ENCODE measurements at regions not wholly inside any gene's neighbourhood (a gene's known extent, or its start where the extent isn't known, plus 50 kb on each side); places are given as distances from the start of the nearest gene placed in this dataset.
"Not testable (repeated sequence)": the region's sequence is repeated elsewhere in the genome, so short reads cannot be mapped to it uniquely, and the experiment has no call there.

DNA sequence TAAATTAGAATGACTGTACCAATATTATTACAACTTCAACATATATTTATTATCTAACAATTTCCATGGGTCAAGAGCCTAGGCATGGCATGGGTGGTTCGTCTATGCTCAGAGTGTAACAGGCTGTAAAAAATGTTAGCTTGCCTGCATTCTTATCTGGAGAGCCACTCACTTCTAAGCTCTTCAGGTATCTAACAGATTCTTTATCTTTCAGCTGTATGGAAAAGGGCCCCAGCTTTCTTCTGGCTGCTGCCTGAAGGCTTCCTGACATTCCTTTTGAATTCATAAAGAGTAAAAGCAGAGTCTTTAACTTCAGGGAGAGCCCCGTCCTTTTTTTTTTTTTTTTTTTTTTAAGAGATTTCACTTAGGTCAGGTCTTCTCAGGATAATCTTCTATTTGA, 648.8 kb downstream of the NXPH1 start:
- DNase-seq, result no peak

DNA sequence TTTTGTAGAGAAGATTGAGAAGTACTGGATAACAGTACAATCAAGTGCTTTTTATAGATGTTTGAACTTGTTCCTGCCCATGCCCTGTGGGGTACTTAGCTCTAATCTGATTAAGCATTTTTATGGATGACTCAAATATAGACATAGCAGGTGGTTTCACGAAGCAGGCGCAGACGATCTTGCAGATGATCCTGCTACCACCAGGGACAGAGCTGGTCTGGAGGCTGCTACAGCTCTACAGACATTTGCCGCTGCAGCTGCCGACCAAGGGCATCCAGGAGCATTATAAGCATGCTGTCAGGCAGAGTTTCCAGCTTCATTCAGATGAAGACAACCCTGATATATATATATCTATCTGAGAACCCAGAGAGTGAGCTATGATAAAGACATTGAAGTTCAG, 650.4 kb downstream of the NXPH1 start:
- DNase-seq, result no peak

DNA sequence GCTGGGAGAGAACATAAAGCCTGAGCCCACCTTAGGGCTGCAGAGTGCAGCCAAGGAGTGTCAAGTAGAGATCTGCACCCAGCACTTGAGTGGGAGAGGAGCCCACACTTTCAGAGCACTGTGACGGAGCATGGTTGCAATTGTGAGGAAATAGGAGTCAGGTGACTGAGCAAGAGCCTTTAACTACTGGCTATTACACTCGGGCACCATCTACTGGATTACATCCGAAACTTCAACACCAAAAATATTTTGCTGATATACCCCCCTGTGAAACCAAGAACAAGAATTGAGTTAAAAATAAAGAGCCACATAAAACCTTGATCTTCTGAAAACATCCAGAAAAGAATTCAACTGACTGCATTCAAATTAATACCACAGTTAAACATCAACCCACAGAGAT, 657.9 kb downstream of the NXPH1 start:
- DNase-seq, result no peak

DNA sequence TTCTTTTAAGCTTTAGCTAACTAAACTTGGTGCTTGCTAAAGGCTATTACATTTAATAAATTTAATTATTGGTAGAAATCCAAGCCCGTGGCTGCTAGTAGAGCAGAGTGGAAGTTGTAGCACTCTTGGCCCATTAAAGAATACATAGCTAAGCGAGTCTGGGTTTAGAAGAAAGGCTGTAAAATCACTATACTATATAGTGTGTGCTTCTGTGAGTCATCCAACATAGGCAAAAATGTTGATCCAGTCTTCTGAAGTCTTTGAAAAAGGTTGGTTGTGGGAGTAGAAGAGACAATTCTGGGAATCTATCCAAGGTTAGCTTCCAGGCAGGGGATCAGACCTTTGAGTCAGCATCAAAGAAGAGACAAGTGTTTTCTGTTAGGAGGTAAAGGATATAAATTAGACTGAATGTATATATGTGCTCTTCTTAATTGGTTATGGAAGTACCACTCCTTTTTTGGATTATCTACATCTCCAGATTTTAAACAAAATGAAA, 664.2 kb downstream of the NXPH1 start:
- DNase-seq, result no peak

DNA sequence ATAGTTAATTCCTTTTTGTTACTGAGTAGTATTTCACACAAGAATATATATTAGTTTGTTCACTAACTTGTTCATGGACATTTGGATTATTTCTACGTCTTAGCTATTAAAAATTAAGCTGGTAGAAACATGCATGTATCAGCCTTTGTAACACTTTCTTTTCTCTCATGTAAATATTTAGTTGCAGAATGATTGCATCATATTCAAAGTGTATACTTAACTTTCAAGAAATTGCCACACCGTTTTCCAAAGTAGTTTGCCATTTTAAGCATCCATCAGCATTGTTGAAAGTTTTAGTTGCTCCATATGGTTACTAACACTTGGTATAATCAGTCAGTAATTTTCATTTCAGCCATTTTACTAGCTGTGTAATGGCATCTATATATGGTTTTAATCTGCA, 666.9 kb downstream of the NXPH1 start:
- no peak for DNase-seq

DNA sequence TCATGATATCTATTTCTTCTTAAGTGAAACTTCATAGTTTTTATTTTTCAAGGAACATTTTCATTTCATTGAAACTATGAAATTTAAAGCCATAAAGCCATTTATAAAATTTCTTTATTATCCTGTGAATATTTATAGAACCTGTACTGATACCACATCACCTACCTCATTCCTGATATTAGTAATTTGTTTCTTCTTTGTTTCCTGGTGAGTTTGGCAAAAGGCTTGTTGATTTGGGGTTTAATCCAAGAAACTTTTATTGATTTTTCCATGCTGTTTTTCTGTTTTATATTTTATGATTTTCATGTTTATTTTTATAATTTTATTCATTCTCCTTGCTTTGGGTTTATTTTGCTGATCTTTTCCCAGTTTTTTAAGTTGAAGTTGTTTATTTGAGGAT, 669.4 kb downstream of the NXPH1 start:
- no peak for DNase-seq

- no peak for DNase-seq
Measured at GRCh38 chr7:9106747-9107146, 673.3 kb downstream of the NXPH1 start.

GRCh38 chr7:9120331-9120730, 686.9 kb downstream of the NXPH1 start:
- no peak for DNase-seq

- DNase-seq, result no peak
Measured at GRCh38 chr7:9124320-9124719, 690.9 kb downstream of the NXPH1 start.

GRCh38 chr7:9125246-9125645, 691.8 kb downstream of the NXPH1 start:
- no peak for DNase-seq

DNA sequence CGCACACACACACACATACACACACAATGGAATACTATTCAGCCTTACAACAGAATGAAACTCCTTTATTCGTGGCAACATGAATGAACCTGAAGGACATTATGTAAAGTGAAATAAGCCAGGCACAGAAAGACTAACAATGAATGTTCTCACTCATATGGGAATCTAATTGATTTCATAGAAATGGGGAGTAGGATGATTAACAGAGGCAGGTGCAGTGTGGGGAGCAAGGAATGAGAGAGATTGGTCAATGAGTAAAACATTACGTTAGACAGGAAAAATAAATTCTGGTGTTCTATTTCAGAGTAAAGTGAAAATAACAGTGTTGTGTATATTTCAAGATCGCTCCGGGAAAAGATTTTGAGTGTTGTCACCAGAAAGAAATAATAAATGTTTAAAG, 694.5 kb downstream of the NXPH1 start:
- DNase-seq, result no peak

DNA sequence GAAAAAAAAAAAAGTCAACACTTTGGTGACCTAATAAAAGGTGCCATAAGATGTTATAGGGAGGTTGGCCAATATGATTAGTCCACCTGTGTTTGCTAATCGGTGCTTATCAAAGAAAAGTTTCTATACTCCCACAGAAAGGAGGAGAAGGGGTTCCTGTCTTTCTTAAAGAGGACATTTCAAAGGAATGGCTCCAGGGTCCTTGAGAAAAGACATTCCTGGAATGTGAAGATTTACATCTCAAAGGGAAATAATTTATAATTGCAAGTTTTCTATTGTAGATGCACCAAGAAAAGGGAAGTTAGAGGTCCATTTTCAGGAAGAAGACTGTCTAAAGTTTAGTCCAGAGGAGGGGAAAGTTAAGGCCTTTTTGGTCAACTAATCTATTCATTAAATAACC, 715.3 kb downstream of the NXPH1 start:
- DNase-seq, result no peak

- no peak for DNase-seq
Measured at GRCh38 chr7:9149499-9150082, 716.2 kb downstream of the NXPH1 start.

DNA sequence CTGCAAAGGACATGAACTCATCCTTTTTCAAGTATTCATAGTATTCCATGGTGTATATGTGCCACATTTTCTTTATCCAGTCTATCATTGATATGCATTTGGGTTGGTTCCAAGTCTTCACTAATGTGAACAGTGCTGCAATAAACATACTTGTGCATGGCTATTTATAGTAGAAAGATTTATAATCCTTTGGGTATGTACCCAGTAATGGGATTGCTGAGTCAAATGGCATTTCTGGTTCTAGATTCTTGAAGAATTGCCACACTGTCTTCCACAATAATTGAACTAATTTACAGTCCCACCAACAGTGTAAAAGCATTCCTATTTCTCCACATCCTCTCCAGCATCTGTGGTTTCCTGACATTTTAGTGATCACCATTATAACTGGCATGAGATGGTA, 730.3 kb downstream of the NXPH1 start:
- DNase-seq, result not testable (repeated sequence)

DNA sequence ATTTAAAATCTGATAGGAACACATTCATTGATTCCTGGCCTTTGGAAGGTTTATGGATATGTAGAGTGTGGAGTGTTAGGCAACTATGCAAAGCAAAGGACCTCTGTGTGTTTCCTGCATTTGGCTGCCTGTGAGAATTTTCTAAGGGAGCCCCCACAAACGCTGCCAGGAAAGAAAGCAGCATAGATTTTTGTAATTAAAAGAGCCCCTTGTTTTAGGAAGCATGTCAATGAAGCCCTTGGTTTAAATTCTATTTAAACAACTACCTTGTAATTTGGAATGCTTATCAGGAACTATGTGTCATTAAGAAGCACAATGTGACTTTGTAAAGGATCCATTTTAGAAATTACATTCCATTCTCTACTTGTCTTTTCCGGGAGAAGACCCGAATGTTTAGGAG, 742.5 kb downstream of the NXPH1 start:
- no peak for DNase-seq

GRCh38 chr7:9181356-9181755, 747.9 kb downstream of the NXPH1 start:
- DNase-seq, result no peak

- no peak for DNase-seq
Measured at GRCh38 chr7:9186730-9187129, 753.3 kb downstream of the NXPH1 start.

- DNase-seq, result no peak
Measured at GRCh38 chr7:9189703-9190102, 756.3 kb downstream of the NXPH1 start.

DNA sequence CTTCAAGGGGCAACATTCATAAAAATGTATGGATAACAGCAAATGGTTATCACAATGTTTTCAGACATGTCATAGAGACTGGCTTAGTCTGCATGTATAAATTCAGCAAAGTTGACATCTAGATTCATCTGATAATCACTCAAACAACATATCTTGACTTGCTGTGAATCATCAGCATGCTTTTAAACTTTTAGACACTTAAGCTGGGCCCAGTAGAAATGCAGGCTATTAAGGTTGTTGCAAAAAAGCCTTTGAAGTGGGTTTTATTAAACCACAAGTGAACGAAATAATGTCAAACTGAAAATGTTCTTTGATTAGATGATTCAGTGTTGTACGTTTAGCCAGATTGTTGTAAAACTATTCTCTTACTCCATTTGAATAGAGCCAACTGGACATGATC, 759.6 kb downstream of the NXPH1 start:
- no peak for DNase-seq

- no peak for DNase-seq
Measured at GRCh38 chr7:9200626-9201025, 767.2 kb downstream of the NXPH1 start.

DNA sequence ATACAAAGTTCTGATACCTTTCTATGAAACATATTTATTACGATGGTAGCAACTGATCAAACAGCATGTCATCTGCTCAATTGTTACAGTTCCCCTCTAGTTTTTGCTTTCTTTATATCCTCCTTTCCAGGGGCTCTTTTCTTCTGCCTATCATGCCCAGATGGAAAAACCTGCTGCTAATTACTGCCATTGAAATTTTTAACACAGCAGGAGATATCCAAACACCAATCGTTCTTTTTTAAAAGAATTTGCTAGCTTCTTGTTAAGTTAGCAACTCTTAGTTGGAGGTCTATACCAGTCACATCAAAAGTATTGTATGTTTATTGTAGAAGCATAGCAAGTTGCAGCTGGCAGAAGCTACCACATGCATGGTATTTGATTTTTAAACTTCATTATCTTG, 768.5 kb downstream of the NXPH1 start:
- DNase-seq, result no peak

GRCh38 chr7:9204571-9204970, 771.2 kb downstream of the NXPH1 start:
- DNase-seq, result no peak

- no peak for DNase-seq
Measured at GRCh38 chr7:9210114-9210513, 776.7 kb downstream of the NXPH1 start.

- DNase-seq, result no peak
Measured at GRCh38 chr7:9217204-9217603, 783.8 kb downstream of the NXPH1 start.

DNA sequence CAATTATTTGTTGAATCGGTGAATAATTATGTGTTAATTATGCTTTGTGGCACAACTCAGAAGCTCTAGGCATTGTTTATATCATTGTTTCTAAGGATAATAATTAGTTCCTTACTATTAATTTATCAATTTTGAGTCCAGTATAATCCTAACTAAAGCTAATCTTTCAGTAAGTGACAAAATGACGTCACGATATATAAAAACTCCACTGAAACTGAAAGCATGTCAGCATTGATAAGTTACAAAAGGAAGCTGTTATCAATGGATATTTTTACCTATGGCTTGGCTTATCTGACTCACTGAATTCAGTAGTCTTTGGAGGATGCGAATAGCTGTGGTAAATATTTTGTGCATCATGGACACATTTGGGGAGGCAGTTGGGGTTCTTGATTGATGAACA, 793.1 kb downstream of the NXPH1 start:
- no peak for DNase-seq

GRCh38 chr7:9231630-9232121, 798.3 kb downstream of the NXPH1 start:
- no peak for DNase-seq
